MM.1S (cell line): ENCODE measurements at regions not wholly inside any gene's neighbourhood (a gene's known extent, or its start where the extent isn't known, plus 50 kb on each side); places are given as distances from the start of the nearest gene placed in this dataset.

Experiments
- DNase-seq: peaks from one replicate; pipeline ENCODE4 v3.0.0-alpha.2; 2015
- H2AFZ ChIP-seq: fragments of 300-600 bp; sonication (generic); 2 replicates; pipeline ENCODE4 v1.6.0; 2016; ENCODE audit warnings: antibody characterized with exemption, low read length
- H3F3A ChIP-seq: fragments of 300-600 bp; sonication (generic); 2 replicates; pipeline ENCODE4 v1.6.1; 2016; ENCODE audit warnings: mild to moderate bottlenecking, antibody characterized with exemption, low read length, moderate library complexity, mixed read lengths; ENCODE audit not compliant: insufficient read depth
- H3K27ac ChIP-seq: fragments of 300-600 bp; sonication (generic); 2 replicates; pipeline ENCODE4 v1.5.1; 2016; ENCODE audit warnings: mild to moderate bottlenecking, low read length
- H3K27me3 ChIP-seq: fragments of 300-600 bp; sonication (generic); replicated peaks from 2 replicates; pipeline ENCODE4 v1.6.0; 2016; ENCODE audit warnings: low read length; ENCODE audit not compliant: insufficient read depth
- H3K36me3 ChIP-seq: fragments of 300-600 bp; sonication (generic); replicated peaks from 2 replicates; pipeline ENCODE4 v1.6.1; 2016; ENCODE audit warnings: mild to moderate bottlenecking, low read length, mixed read lengths; ENCODE audit not compliant: insufficient read depth
- H3K4me1 ChIP-seq: fragments of 300-600 bp; sonication (generic); 2 replicates; pipeline ENCODE4 v1.6.1; 2016; ENCODE audit warnings: low read length, mixed read lengths
- H3K4me2 ChIP-seq: fragments of 300-600 bp; sonication (generic); 2 replicates; pipeline ENCODE4 v1.6.0; 2016; ENCODE audit warnings: low read depth, low read length
- H3K4me3 ChIP-seq: fragments of 300-600 bp; sonication (generic); 2 replicates; pipeline ENCODE4 v1.5.1; 2016; ENCODE audit warnings: low read length, mixed read lengths
- H3K79me2 ChIP-seq: fragments of 300-600 bp; sonication (generic); 2 replicates; pipeline ENCODE4 v1.6.1; 2016; ENCODE audit warnings: mixed run types, low read length, mixed read lengths
- H3K9ac ChIP-seq: fragments of 300-600 bp; sonication (generic); 2 replicates; pipeline ENCODE4 v1.6.1; 2016; ENCODE audit warnings: low read length, mixed read lengths
- H3K9me2 ChIP-seq: fragments of 300-600 bp; sonication (generic); replicated peaks from 2 replicates; pipeline ENCODE4 v1.6.1; 2016; ENCODE audit warnings: mild to moderate bottlenecking, low read length, mixed read lengths; ENCODE audit not compliant: insufficient read depth
- H3K9me3 ChIP-seq: fragments of 300-600 bp; sonication (generic); replicated peaks from 2 replicates; pipeline ENCODE4 v1.6.1; 2016; ENCODE audit warnings: mild to moderate bottlenecking, low read length, mixed read lengths; ENCODE audit not compliant: insufficient read depth
- H4K20me1 ChIP-seq: fragments of 300-600 bp; sonication (generic); 2 replicates; pipeline ENCODE4 v1.6.1; 2016; ENCODE audit warnings: mild to moderate bottlenecking, low read length, moderate library complexity, mixed read lengths; ENCODE audit not compliant: insufficient read depth
- EZH2 ChIP-seq: fragments of 300-600 bp; sonication (generic); optimal IDR thresholded peaks from 2 replicates; pipeline ENCODE3; 2017; ENCODE audit warnings: low read depth, mild to moderate bottlenecking, antibody characterized with exemption, low read length, mixed read lengths
- EZH2phosphoT487 ChIP-seq: fragments of 300-600 bp; sonication (generic); IDR thresholded peaks from 2 replicates; pipeline ENCODE4 v1.6.1; 2018; ENCODE audit warnings: antibody characterized with exemption, low read length
- TF ChIP-seq, protein P1 (sequence below): fragments of 300-600 bp; sonication (generic); IDR thresholded peaks from 2 replicates; pipeline ENCODE4 v1.5.1; 2016; ENCODE audit warnings: antibody characterized with exemption, low read length, mixed read lengths

DNA sequence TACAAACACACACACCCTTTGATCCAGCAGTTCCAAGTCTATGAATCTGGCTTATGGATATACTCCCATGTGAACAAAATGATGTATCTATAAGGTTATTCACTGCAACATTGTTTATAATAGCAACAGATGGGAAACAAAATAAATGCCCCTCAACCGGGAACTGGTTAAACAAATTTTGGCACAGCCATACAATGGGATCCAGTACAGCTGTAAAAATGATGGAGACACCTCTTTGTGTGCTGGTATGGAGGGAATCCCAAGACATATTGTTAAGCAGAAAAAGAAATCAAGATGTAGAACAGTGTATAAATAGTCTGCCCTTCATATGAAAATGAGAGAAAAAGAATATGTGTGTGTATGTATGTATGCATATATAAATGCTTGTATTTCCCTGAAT lies 155.5 kb downstream of the SNX10 start:
- H4K20me1 ChIP-seq = no peaks in the 10 kb centered on the region
- no peak overlapping the region for H3K4me3 ChIP-seq
- H3F3A ChIP-seq = no peaks in the 10 kb centered on the region
- no peaks in the 10 kb centered on the region for H3K27me3 ChIP-seq
- H3K9ac ChIP-seq = no peak overlapping the region
- no peaks in the 10 kb centered on the region for H3K36me3 ChIP-seq
- no peak overlapping the region for H3K27ac ChIP-seq
- H3K9me3 ChIP-seq = no peaks in the 10 kb centered on the region
- H2AFZ ChIP-seq = no peak overlapping the region
- H3K4me1 ChIP-seq = no peaks in the 10 kb centered on the region
- H3K9me2 ChIP-seq = no peaks in the 10 kb centered on the region
- no peak overlapping the region for H3K4me2 ChIP-seq
- H3K79me2 ChIP-seq = no peaks in the 10 kb centered on the region
- DNase-seq = no peak
- no peak for TF ChIP-seq EZH2phosphoT487
- TF ChIP-seq EZH2 = no peak
- TF ChIP-seq, protein P1, sequence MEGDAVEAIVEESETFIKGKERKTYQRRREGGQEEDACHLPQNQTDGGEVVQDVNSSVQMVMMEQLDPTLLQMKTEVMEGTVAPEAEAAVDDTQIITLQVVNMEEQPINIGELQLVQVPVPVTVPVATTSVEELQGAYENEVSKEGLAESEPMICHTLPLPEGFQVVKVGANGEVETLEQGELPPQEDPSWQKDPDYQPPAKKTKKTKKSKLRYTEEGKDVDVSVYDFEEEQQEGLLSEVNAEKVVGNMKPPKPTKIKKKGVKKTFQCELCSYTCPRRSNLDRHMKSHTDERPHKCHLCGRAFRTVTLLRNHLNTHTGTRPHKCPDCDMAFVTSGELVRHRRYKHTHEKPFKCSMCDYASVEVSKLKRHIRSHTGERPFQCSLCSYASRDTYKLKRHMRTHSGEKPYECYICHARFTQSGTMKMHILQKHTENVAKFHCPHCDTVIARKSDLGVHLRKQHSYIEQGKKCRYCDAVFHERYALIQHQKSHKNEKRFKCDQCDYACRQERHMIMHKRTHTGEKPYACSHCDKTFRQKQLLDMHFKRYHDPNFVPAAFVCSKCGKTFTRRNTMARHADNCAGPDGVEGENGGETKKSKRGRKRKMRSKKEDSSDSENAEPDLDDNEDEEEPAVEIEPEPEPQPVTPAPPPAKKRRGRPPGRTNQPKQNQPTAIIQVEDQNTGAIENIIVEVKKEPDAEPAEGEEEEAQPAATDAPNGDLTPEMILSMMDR = no peak

DNA sequence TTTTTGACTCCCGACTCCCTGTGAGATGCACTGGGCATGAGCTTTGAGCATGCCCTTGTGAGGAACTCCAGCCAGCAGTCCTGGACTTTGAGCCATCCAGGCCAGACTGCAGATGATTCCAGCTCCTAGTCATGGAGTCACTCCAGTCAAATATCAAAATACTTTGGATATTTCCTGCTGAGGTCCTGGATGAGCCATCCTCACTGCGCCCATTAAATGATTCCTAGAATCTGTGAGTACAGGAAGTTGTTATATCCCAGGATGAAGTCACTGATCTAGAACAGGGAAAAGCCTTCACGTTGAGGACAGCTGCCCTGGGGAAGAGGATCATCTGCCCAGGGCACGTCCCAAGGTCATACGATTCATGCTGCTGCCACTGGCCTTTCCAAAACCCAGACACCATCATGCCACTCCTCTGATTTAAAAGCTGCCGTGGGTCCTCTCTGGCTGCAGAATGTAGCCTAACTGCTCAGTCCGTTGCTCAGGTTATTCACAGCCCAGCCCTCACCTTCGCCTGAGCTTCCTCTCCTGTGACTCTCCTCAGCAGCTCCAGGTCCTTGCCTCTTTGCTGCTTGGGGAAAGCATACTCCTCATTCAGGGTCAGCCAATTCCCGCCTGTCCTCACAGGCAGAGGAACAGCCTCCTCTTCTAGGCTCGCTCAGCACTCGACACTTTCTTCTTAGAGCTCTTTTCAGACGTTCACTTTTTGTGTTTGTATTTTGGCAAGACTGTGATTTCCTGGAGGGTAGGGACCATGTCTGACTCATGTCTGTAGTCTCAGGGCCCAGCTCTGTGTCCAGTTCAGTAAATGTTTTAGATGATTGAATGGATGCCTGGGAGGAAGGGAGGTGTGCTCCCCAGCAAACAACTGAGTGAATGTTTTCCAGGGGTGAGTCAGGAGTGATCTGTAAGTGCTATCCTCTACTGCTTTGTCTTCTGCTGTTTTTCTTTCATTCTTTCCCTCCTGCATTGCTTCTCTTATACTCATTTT lies 157.8 kb downstream of the SNX10 start:
- Histone ChIP-seq H3K79me2 (no peaks in the 10 kb centered on the region), H3K4me1 (no peaks in the 10 kb centered on the region), H3K27ac (no peak overlapping the region), H3K36me3 (no peaks in the 10 kb centered on the region), H3K9me3 (no peaks in the 10 kb centered on the region), H2AFZ (no peak overlapping the region), H3K4me2 (no peak overlapping the region), H3K4me3 (no peak overlapping the region), H3K9me2 (no peaks in the 10 kb centered on the region), H4K20me1 (no peaks in the 10 kb centered on the region), H3K9ac (no peak overlapping the region), H3K27me3 (no peaks in the 10 kb centered on the region), H3F3A (no peaks in the 10 kb centered on the region)
- TF ChIP-seq EZH2 (no peak), EZH2phosphoT487 (no peak)
- TF ChIP-seq, protein P1 = no peak
- no peak for DNase-seq

DNA sequence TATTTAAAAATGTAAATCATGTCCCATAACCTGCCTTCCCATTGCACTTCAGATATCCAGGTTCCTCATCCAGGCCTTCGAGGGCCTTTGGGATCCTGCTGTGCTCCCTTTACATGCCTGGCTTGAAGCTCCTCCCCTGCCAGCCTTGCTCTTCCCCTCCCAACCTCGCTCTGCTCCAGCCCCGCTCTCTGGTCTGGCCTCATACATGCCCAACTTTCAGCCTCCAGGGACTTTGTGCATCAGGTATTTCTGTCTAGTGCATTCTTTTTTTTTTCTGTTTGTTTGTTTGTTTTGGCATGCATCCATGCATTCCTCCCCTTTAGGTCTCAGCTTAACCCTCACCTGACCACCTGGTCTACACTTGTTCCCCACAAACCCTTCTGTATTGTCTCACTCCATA lies 160.3 kb downstream of the SNX10 start:
- Histone ChIP-seq H4K20me1 (no peaks in the 10 kb centered on the region), H2AFZ (no peak overlapping the region), H3K9me2 (no peaks in the 10 kb centered on the region), H3K27me3 (no peaks in the 10 kb centered on the region), H3K9me3 (no peaks in the 10 kb centered on the region), H3K4me3 (no peak overlapping the region), H3K79me2 (no peaks in the 10 kb centered on the region), H3K4me1 (no peaks in the 10 kb centered on the region), H3K27ac (no peak overlapping the region), H3K36me3 (no peaks in the 10 kb centered on the region), H3K4me2 (no peak overlapping the region), H3K9ac (no peak overlapping the region), H3F3A (no peaks in the 10 kb centered on the region)
- TF ChIP-seq, protein P1 = no peak
- TF ChIP-seq EZH2 = no peak
- no peak for TF ChIP-seq EZH2phosphoT487
- no peak for DNase-seq
